ENCODE measurements at regions not wholly inside any gene's neighbourhood (a gene's known extent, or its start where the extent isn't known, plus 50 kb on each side); places are given as distances from the start of the nearest gene placed in this dataset.

- H3K4me3 ChIP-seq (ENCODE audit: insufficient read depth, low read length): peak overlapping the region; percentile 63
- peaks cover 9% of the 10 kb centered on the region for H3K4me1 ChIP-seq (ENCODE audit: insufficient read depth, low read length)
- H3K4me2 ChIP-seq (ENCODE audit: insufficient read depth, low read length): peak overlapping the region; percentile 85
- H2AFZ ChIP-seq (ENCODE audit: low read length): peak overlapping the region; percentile 66
- no peaks in the 10 kb centered on the region for H3K27me3 ChIP-seq (ENCODE audit: insufficient read depth, low read length)
- DNase-seq (ENCODE audit: insufficient read length, low spot score, missing footprints): no peak
- no peaks in the 10 kb centered on the region for H4K20me1 ChIP-seq (ENCODE audit: insufficient read depth, low read length)
- H3K79me2 ChIP-seq (ENCODE audit: insufficient read depth, low read length): no peaks in the 10 kb centered on the region
- no peaks in the 10 kb centered on the region for H3K36me3 ChIP-seq (ENCODE audit: insufficient read depth, low read length)
- no peaks in the 10 kb centered on the region for H3K9me3 ChIP-seq (ENCODE audit: low read depth, low read length)
- H3K27ac ChIP-seq (ENCODE audit: low read depth, low read length): no peak overlapping the region
- TF ChIP-seq CTCF (IDR thresholded peaks at IDR 0.05; ENCODE audit: extremely low read depth, low read depth, low read length): no peak
Observed at GRCh38 chr5:92641031-92641962, 939.7 kb downstream of the NR2F1-AS1 start.

- Histone ChIP-seq H4K20me1 (ENCODE audit: insufficient read depth, low read length) (no peaks in the 10 kb centered on the region), H3K27ac (ENCODE audit: low read depth, low read length) (no peak overlapping the region), H3K36me3 (ENCODE audit: insufficient read depth, low read length) (no peaks in the 10 kb centered on the region), H2AFZ (ENCODE audit: low read length) (no peak overlapping the region), H3K4me1 (ENCODE audit: insufficient read depth, low read length) (peaks cover 9% of the 10 kb centered on the region), H3K9me3 (ENCODE audit: low read depth, low read length) (no peaks in the 10 kb centered on the region), H3K27me3 (ENCODE audit: insufficient read depth, low read length) (no peaks in the 10 kb centered on the region), H3K4me2 (ENCODE audit: insufficient read depth, low read length) (no peak overlapping the region), H3K4me3 (ENCODE audit: insufficient read depth, low read length) (no peak overlapping the region), H3K79me2 (ENCODE audit: insufficient read depth, low read length) (no peaks in the 10 kb centered on the region)
- DNase-seq (ENCODE audit: insufficient read length, low spot score, missing footprints): no peak
- TF ChIP-seq CTCF (IDR thresholded peaks at IDR 0.05; ENCODE audit: extremely low read depth, low read depth, low read length): no peak
Observed at GRCh38 chr5:92640340-92640739, 940.7 kb downstream of the NR2F1-AS1 start.

- Histone ChIP-seq H3K4me2 (ENCODE audit: insufficient read depth, low read length) (no peak overlapping the region), H3K79me2 (ENCODE audit: insufficient read depth, low read length) (no peaks in the 10 kb centered on the region), H3K36me3 (ENCODE audit: insufficient read depth, low read length) (no peaks in the 10 kb centered on the region), H3K4me3 (ENCODE audit: insufficient read depth, low read length) (no peak overlapping the region), H3K27ac (ENCODE audit: low read depth, low read length) (no peak overlapping the region), H3K27me3 (ENCODE audit: insufficient read depth, low read length) (peaks cover 3% of the 10 kb centered on the region), H3K4me1 (ENCODE audit: insufficient read depth, low read length) (peaks cover 9% of the 10 kb centered on the region), H4K20me1 (ENCODE audit: insufficient read depth, low read length) (no peaks in the 10 kb centered on the region), H2AFZ (ENCODE audit: low read length) (no peak overlapping the region), H3K9me3 (ENCODE audit: low read depth, low read length) (no peaks in the 10 kb centered on the region)
- DNase-seq (ENCODE audit: insufficient read length, low spot score, missing footprints): no peak
- TF ChIP-seq CTCF (IDR thresholded peaks at IDR 0.05; ENCODE audit: extremely low read depth, low read depth, low read length): no peak
Observed at GRCh38 chr5:92637960-92638359, 943.1 kb downstream of the NR2F1-AS1 start.

DNA sequence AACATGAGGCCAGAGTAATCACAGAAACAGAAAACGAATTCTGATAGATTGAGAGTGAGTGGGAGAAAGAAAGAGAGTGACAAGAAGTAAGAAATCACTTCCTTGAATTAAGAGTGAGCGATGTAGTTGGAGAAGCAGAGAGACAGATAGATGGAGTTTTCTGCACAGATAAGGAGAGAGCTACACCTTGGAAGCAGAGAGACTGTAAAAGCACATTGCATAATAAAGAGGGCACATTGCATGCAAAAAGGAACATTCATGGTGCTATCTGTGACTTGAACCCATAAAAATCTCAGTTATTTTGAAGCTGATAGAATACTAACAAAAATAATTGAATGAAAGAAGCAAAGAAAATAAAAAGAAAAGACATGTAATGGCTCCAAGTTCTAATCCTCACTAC lies 943.8 kb downstream of the NR2F1-AS1 start:
- Histone ChIP-seq H3K9me3 (ENCODE audit: low read depth, low read length) (no peaks in the 10 kb centered on the region), H3K4me1 (ENCODE audit: insufficient read depth, low read length) (peaks cover 9% of the 10 kb centered on the region), H3K27me3 (ENCODE audit: insufficient read depth, low read length) (peaks cover 3% of the 10 kb centered on the region), H3K27ac (ENCODE audit: low read depth, low read length) (no peak overlapping the region), H3K79me2 (ENCODE audit: insufficient read depth, low read length) (no peaks in the 10 kb centered on the region), H2AFZ (ENCODE audit: low read length) (no peak overlapping the region), H4K20me1 (ENCODE audit: insufficient read depth, low read length) (no peaks in the 10 kb centered on the region), H3K4me3 (ENCODE audit: insufficient read depth, low read length) (no peak overlapping the region), H3K4me2 (ENCODE audit: insufficient read depth, low read length) (no peak overlapping the region), H3K36me3 (ENCODE audit: insufficient read depth, low read length) (no peaks in the 10 kb centered on the region)
- DNase-seq (ENCODE audit: insufficient read length, low spot score, missing footprints): no peak
- TF ChIP-seq CTCF (IDR thresholded peaks at IDR 0.05; ENCODE audit: extremely low read depth, low read depth, low read length): no peak
